ENCODE measurements at regions not wholly inside any gene's neighbourhood (a gene's known extent, or its start where the extent isn't known, plus 50 kb on each side); places are given as distances from the start of the nearest gene placed in this dataset.

DNA sequence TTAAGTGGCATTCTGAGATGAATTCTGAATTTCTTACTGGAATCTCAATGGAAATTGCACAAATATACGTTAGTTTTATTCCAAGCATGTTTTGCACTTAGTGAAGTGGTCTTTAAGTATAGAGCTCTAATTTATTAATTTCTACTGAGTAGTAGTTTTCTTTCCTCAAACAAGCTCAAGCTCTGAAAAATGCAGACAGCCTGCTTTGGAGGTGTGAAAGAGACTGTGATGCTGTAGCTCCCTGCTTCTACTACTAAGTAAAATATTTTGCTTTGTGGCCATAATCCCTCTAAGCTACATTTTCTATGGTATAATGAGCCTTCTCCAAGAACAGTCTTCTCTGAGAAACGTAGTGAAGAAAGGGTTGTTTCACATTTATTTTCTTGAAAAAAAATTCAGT lies 243.5 kb upstream of the HS3ST5 start:
- TF ChIP-seq, protein P1, sequence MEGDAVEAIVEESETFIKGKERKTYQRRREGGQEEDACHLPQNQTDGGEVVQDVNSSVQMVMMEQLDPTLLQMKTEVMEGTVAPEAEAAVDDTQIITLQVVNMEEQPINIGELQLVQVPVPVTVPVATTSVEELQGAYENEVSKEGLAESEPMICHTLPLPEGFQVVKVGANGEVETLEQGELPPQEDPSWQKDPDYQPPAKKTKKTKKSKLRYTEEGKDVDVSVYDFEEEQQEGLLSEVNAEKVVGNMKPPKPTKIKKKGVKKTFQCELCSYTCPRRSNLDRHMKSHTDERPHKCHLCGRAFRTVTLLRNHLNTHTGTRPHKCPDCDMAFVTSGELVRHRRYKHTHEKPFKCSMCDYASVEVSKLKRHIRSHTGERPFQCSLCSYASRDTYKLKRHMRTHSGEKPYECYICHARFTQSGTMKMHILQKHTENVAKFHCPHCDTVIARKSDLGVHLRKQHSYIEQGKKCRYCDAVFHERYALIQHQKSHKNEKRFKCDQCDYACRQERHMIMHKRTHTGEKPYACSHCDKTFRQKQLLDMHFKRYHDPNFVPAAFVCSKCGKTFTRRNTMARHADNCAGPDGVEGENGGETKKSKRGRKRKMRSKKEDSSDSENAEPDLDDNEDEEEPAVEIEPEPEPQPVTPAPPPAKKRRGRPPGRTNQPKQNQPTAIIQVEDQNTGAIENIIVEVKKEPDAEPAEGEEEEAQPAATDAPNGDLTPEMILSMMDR (IDR thresholded peaks at IDR 0.05; ENCODE audit: low read depth, low read length), result no peak
- TF ChIP-seq POLR2A (IDR thresholded peaks at IDR 0.05; ENCODE audit: extremely low read depth, insufficient read length), result no peak
- TF ChIP-seq, protein P2, sequence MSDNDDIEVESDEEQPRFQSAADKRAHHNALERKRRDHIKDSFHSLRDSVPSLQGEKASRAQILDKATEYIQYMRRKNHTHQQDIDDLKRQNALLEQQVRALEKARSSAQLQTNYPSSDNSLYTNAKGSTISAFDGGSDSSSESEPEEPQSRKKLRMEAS (IDR thresholded peaks at IDR 0.05; ENCODE audit: low read depth, low read length), result no peak

Data from NB4 (cell line).